HG02885 (cell line): ENCODE measurements at regions not wholly inside any gene's neighbourhood (a gene's known extent, or its start where the extent isn't known, plus 50 kb on each side); places are given as distances from the start of the nearest gene placed in this dataset.
"Not testable (repeated sequence)": the region's sequence is repeated elsewhere in the genome, so short reads cannot be mapped to it uniquely, and the experiment has no call there.

Experiments
- ATAC-seq: cut with Tn5 transposase; IDR thresholded peaks from one replicate; pipeline ENCODE4 v1.9.1; 2021; ENCODE audit warnings: mild to moderate bottlenecking; ENCODE audit not compliant: unreplicated experiment, poor library complexity

GRCh38 chrX:56343219-56343618 lies 111.1 kb downstream of the KLF8 start:
- no peak for ATAC-seq

GRCh38 chrX:56343664-56344063 lies 111.5 kb downstream of the KLF8 start:
- ATAC-seq, result no peak

- ATAC-seq, result not testable (repeated sequence)
These were observed 126.0 kb downstream of the KLF8 start for GRCh38 chrX:56358145-56358544.

DNA sequence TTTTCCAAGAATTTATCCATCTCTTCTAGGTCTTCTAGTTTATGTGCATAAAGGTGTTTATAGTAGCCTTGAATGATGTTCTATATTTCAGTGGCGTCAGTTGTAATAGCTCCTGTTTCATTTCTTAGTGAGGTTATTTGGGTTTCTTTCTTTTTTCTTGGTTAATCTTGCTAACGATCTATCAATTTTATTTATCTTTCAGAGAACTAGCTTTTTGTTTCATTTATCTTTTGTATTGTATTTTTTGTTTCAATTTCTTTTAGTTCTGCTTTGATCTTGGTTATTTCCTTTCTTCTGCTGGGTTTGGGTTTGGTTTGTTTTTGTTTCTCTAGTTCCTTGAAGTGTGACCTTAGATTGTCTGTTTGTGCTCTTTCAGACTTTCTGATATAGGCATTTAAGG lies 133.0 kb downstream of the KLF8 start:
- ATAC-seq, result not testable (repeated sequence)

DNA sequence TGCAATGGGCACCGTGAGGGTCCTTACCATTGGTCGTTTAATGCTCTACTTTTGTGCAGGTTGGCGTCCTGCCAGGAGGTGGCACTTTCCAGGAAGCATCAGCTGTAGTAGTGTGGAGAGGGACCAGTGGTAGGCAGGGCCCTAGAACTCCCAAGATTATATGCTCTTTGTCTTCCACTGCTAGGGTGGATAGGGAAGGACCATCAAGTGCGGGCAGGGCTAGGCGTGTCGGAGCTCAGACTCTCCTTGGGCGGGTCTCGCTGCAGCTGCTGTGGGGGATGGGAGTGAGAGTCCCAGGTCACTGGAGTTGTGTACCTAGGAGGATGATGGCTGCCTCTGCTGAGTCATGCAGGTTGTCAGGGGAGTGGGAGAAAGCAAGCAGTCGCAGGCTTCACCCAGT lies 134.7 kb downstream of the KLF8 start:
- ATAC-seq, result no peak

DNA sequence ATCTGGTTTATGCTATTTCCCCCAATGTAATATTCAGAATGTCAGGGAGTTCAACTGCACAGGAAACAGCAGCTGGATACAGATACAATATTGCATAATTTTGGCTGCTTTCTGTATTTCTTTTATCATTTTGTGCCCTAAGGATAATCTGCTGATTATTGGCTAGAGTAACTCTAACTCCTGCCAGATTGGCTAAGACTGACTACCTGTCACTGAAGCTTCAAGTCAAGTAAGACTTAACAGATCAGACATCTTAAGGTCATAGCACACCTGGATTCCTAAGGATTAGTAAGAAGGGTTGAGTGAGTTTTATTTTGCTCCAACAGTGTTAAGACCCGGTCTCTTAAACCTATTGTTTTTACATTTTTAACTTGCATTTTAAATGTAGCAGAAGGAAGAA lies 136.8 kb downstream of the KLF8 start:
- no peak for ATAC-seq

- ATAC-seq, result not testable (repeated sequence)
These were observed 148.0 kb downstream of the KLF8 start for GRCh38 chrX:56379984-56380780.

GRCh38 chrX:56382278-56382677 lies 150.1 kb downstream of the KLF8 start:
- ATAC-seq, result peak; percentile 74

DNA sequence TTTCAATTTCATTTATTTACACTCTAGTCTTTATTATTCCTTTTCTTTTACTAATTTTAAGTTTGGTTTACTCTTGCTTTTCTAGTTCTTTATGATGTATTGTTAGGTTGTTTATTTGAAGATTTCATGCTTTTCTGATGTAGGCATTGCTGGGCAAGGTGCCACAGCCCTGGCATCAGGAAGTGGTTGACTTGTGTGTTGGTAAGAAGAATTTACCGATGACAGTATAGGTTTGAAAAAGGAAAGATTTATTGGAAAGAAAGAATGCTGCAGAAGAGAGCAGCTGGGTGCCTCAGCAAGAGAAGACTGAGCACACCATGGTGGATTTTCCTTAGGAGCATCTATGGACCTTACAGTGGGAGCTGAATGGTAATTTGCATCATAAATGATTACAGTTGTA lies 153.2 kb downstream of the KLF8 start:
- ATAC-seq, result no peak

- no peak for ATAC-seq
These were observed 153.8 kb downstream of the KLF8 start for GRCh38 chrX:56385960-56386359.

DNA sequence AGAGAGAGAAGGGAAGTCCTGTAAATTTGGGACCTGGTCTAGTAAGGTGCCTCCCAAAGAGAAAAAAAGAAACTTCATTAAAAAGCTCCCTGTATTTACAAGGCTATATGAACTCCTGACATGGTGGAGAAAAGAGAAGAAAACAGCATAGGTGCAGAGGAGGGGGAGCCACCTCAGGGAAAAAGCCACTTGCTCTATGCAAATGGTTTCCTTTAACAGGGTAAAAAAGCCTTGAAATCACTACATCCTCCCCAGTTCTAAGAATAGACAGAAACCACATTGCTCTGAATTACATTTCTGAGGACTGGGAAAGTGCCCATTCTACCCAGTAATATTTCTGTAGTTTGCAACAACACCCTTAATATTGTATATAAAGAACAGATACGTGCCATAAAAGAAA lies 165.5 kb downstream of the KLF8 start:
- no peak for ATAC-seq

DNA sequence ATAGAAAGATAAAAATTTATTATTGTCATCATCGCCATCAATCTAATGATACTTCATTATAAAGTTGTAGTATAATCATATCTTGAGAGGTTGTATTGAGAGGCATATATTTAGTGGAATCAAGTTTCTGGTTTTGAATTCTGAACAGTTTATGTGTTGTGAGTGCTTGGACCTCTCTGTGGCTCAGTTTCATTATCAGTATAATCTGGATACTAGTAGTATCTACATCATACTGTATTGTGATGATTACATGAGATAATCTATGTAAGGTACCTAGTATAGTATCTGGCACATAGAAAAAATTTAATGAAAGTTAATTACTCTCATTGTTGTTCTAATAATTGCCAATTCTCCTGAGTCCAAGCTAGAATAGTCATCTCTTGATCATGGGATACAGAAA lies 161.2 kb upstream of the UBQLN2 start:
- no peak for ATAC-seq

- no peak for ATAC-seq
These were observed 133.8 kb upstream of the UBQLN2 start for GRCh38 chrX:56429581-56429980.

DNA sequence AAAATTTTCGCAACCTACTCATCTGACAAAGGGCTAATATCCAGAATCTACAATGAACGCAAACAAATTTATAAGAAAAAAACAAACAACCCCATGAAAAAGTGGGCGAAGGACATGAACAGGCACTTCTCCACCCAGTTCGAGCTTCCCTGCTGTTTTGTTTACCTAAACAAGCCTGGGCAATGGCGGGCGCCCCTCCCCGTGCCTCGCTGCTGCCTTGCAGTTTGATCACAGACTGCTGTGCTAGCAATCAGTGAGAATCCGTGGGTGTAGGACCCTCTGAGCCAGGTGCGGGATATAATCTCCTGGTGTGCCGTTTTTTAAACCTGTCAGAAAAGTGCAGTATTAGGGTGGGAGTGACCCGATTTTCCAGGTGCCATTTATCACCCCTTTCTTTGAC lies 111.4 kb upstream of the UBQLN2 start:
- not testable (repeated sequence) for ATAC-seq

GRCh38 chrX:56462389-56462788 lies 101.0 kb upstream of the UBQLN2 start:
- ATAC-seq, result no peak

DNA sequence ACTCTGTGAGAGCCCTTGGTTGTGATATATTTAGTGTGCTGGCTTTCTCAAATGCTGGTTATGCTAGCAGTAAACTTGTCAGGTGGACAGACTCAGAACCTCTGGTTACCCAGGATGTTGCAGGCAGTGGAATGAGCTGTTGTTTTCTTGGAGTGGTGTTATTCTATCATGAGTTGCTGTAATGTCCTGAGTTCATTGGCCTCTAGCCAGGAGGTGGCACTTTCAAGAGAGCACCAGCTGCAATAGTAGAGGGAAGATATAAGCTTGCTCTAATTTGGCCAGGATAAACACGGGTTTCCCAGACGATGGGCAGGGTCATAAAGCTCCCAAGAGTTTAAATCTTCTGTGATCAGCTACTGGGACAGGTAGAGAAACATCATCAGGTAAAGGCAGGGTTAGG lies 95.0 kb upstream of the UBQLN2 start:
- ATAC-seq, result no peak

DNA sequence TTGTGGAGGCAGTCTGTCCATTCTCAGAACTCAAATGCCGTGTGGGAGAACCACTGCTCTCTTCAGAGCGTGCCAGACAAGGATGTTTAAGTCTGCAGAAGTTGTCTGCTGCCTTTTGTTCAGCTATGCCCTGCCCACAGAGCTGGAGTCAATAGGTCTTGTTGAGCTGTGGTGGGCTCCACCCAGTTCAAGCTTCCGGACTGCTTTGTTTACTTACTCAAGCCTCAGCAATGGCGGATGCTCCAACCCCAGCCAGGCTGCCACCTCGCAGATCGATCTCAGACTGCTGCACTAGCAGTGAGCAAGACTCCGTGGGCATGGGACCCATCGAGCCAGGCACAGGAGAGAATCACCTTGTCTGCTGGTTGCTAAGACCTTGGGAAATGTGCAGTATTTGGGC lies 68.5 kb upstream of the UBQLN2 start:
- not testable (repeated sequence) for ATAC-seq

GRCh38 chrX:56498756-56499155 lies 64.7 kb upstream of the UBQLN2 start:
- ATAC-seq, result no peak

GRCh38 chrX:56499372-56499771 lies 64.1 kb upstream of the UBQLN2 start:
- no peak for ATAC-seq

DNA sequence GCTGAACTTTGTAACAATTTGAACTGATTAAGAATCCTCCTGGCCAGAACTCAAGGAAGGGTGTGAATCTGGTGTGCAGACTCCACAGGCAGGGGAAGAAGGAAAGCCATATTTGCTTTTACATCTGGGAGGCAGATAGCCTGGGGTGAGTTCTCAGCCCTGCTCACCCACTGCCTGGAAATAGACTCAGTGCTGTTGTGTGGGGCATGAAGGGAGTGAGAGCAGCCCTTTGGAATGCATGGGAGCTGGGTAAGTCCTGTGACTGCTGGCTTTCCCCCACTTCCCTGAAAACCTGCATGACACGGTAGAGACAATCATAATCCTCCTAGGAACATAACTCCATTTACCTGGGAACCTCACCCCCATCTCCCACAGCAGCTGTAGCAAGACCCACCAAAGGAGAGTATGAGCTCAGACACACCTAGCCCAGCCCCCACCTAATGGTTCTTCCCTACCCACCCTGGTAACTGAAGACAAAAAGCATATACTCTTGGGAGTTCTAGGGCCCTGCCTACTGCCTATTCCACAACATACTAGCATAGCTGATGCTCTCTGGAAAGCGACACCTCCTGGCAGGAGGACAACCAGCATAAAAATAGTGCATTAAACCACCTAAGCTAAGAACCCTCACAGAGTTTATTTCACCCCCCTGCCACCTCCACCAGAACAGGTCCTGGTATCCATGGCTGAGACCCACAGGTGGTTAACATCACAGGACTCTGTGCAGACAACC lies 59.3 kb upstream of the UBQLN2 start:
- no peak for ATAC-seq

- ATAC-seq, result no peak
These were observed 57.6 kb upstream of the UBQLN2 start for GRCh38 chrX:56505866-56506265.
